ENCODE measurements at regions not wholly inside any gene's neighbourhood (a gene's known extent, or its start where the extent isn't known, plus 50 kb on each side); places are given as distances from the start of the nearest gene placed in this dataset.

DNA sequence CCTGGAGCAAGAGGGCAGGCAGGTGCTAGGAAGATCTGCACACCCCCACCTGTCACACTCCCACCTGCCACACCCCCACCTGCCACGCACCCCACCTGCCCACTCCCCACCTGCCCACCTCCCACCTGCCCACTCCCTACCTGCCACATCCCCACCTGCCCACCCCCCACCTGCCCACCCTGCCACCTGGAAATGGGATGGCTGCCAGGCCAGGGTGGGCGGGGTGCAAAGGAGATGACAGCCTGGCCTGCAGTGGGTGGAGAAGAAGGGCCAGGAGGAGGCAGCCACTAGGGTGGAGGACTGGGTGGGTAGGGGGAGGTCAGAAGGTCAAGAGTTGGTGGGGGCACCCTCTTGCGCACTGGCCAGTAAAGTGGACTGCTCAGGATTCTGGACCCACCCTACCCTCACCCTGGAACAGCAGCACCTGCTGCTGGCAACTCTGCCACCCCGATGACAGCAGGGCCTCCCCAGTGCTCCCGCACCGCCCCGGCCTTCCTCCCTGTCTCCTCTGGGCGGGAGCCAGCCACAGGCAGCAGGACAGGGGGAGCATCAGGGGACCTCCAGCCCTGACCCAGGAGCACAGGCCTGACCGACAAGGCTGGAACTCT is 66.8 kb upstream of the NKX1-1 start:
- DNase-seq, result no peak

DNA sequence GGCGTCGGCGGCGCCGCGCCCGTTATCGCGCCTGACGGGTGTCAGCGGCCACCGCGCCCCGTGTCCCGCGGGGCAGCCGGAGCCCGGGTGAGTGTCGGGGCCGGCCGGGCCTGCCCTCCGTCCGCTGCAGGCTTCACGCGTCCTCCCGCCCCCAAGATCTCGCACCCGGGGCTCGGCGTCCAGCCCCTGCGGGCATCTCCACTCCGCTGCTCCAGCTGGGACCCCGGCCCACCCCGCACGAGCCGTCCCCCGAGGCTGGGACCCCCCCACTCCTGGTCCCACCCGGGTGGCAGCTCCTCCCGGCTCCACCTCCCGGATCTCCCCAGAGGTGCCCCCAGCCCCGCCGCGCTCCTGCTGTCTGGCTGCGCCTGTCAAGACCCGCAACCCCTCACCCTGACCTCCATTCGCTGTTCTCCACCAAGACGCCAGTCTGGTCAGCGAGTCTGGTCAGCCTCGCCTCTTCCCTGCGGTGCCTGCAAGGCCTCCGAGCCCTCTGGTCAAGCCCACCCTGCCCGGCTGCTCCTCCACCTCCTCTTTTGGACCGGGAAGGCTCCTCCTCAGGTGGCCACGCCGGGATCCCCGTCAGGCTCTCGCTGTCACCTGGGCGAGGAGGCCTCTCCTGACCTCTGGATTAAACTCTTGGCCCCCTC is 66.0 kb upstream of the NKX1-1 start:
- DNase-seq, result no peak

- DNase-seq, result no peak
Observed at GRCh38 chr4:1471443-1472147, 65.4 kb upstream of the NKX1-1 start.

- no peak for DNase-seq
Observed at GRCh38 chr4:1470816-1471442, 64.7 kb upstream of the NKX1-1 start.

- DNase-seq, result no peak
Observed at GRCh38 chr4:1470393-1470670, 64.1 kb upstream of the NKX1-1 start.

- DNase-seq, result no peak
Observed at GRCh38 chr4:1469607-1470392, 63.6 kb upstream of the NKX1-1 start.

GRCh38 chr4:1469043-1469442 is 62.8 kb upstream of the NKX1-1 start:
- DNase-seq, result no peak

DNA sequence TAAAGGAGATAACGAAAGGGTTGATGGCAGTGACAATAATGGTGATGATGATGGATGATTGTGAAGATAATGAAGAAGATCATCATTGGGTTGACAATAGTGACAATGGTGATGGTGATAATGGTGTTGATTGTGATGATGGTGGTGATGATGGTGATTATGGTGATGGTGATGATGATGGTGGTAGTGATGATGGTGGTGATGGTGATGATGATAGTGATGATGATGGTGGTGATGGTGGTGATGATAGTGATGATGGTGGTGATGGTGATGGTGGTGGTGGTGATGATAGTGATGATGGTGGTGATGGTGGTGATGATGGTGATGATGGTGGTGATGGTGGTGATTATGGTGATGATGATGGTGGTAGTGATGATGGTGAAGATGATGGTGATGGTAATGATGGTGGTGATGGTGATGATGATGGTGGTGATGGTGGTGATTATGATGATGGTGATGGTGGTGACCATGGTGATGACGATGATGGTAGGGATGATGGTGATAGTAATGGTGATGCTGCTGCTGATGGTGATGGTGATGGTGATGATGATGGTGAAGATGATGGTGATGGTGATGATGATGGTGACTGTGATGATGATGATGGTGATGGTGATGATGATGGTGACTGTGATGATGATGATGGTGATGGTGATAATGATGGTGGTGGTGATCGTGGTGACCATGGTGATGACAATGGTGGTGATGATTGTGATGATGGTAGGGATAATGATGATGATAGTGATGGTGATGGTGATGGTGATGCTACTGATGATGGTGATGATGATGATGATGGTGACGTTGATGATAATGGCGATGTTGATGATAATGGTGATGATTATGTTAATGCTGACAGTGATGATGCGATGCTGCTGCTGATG is 61.6 kb upstream of the NKX1-1 start:
- no peak for DNase-seq

GRCh38 chr4:1466863-1467165 is 60.6 kb upstream of the NKX1-1 start:
- no peak for DNase-seq

GRCh38 chr4:1466034-1466862 is 60.0 kb upstream of the NKX1-1 start:
- DNase-seq, result no peak

- DNase-seq, result no peak
Observed at GRCh38 chr4:1465173-1466033, 59.2 kb upstream of the NKX1-1 start.

DNA sequence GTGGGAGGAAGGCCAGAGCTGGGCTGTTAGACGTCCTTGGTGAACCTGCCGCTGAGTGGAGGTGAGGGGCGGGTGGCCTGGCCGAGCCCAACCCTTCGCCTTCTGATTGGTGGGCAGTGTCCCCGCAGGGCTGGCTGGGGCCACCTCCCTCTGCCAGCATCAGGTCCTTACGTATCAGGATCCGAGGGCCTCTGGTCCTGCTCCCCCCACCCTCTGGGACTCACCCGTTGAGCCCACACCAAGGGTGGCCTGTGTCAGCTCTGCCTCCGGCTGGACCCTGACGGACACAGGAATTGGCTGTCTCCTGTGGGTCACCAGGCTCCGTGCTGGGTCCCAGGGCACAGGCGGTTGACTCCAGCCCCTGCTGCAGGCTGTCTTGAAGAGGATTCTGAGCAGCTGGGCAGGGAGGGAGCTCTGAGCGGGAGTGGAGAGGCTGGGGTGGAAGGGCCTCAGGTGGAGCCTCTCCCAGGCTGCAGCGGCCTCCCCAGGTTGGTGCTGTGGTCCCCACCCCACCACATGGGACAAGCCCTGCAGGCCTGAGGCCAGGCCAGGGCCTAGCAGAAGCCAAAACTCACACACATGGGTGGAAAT is 58.4 kb upstream of the NKX1-1 start:
- no peak for DNase-seq

DNA sequence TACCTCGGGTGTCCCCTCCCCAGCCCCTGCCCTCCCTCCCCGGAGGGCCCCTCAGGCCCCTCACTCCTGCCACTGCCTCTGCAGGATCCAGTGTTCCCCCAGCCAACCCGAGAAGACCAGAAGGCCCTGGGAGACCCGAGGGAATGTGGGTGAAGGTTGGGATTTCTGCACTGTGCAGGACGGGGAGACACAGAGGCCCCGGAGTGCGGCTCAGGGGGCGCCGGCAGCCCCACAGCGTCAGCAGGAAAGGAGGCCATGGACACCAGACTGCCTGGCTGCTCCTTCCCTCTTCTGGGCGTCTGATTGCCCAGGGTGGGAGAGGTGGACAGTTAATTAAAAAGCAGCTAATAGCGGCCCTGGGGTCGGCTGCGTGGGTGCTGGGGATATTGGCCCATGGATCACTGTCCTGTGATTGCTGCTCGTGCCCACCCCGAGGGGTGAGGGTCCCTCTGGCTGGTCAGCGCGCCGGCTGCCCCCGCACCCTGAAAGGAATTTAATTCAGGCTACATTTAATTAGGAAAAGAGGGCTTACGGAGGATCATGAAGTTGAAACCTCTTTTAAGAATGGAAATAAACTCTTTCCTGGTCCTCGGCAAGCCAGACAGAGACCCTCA is 57.8 kb upstream of the NKX1-1 start:
- no peak for DNase-seq

- DNase-seq, result no peak
Observed at GRCh38 chr4:1463088-1463926, 57.1 kb upstream of the NKX1-1 start.

GRCh38 chr4:1462768-1463075 is 56.5 kb upstream of the NKX1-1 start:
- no peak for DNase-seq

DNA sequence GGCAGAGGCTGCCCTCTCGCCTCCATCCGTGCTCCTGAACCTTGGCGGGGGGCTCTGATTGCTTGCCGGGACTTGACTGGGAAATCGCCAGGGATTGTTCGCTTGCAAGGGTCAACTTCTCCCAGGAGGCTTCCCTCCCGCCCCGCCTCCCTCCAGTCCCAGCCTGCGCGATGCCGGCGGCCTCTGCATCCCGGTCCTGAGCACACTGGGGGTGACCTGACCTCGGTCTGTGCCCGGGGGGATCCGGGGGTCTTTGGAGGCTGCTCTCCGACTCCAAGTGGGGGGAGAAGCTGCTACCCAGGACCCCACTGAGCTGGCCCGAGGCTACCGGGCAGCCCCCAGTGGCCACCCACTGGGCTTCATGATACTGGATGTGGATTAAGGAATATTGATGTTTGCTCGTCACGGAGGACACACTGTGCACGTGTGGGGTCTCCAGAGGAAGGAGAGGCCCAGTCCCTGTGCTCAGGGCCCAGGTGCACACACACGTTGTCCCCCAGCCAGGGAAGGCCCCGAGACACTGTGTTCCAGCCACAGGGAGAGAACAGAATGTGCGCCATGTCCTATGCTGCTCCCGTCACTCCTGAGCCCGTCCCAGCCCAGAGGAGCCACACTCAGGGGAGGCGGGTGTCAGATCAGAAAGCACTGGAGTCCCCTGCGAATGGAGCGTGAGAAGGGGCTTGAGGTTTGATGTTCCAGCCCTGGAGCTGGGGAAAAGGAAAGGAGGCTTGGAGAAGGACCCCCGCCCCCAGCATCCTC is 55.9 kb upstream of the NKX1-1 start:
- no peak for DNase-seq

- DNase-seq, result no peak
Observed at GRCh38 chr4:1460967-1461868, 55.0 kb upstream of the NKX1-1 start.

Data from midbrain (tissue), 1 donor.